SK-N-SH (cell line): ENCODE measurements at regions not wholly inside any gene's neighbourhood (a gene's known extent, or its start where the extent isn't known, plus 50 kb on each side); places are given as distances from the start of the nearest gene placed in this dataset.

ENCODE experiments used
- CHD2 ChIP-seq: fragments of 150-350 bp; IDR thresholded peaks from 2 replicates; pipeline ENCODE4 v1.6.1; 2018; ENCODE audit warnings: low read length; ENCODE audit not compliant: partially characterized antibody
- FOSL2 ChIP-seq: IDR thresholded peaks from 2 replicates; pipeline ENCODE4 v1.4.0; 2012; ENCODE audit warnings: low read depth, mild to moderate bottlenecking, moderate library complexity, borderline replicate concordance
- GABPA ChIP-seq: IDR thresholded peaks from 2 replicates; pipeline ENCODE4 v1.4.0; 2012; ENCODE audit warnings: low read depth, mild to moderate bottlenecking
- MEF2A ChIP-seq: IDR thresholded peaks from 2 replicates; pipeline ENCODE4 v1.4.0; 2012; ENCODE audit warnings: low read depth, borderline replicate concordance
- POLR2AphosphoS5 ChIP-seq: IDR thresholded peaks from 2 replicates; pipeline ENCODE4 v1.6.1; 2012; ENCODE audit warnings: low read depth, low read length
- RAD21 ChIP-seq: IDR thresholded peaks from 2 replicates; pipeline ENCODE4 v1.6.1; 2012; ENCODE audit warnings: mild to moderate bottlenecking, low read length
- RCOR1 ChIP-seq: fragments of 150-350 bp; IDR thresholded peaks from 2 replicates; pipeline ENCODE4 v1.6.1; 2017; ENCODE audit warnings: antibody characterized with exemption, low read length
- RFX5 ChIP-seq: IDR thresholded peaks from 2 replicates; pipeline ENCODE4 v1.6.1; 2012; ENCODE audit warnings: mild to moderate bottlenecking, improper control_type of control experiment, low read length
- YY1 ChIP-seq: IDR thresholded peaks from 2 replicates; pipeline ENCODE4 v1.4.0; 2012; ENCODE audit warnings: low read depth, mild to moderate bottlenecking
- TF ChIP-seq, protein P1 (sequence below): fragments of 200-600 bp; sonication (generic); IDR thresholded peaks from 2 replicates; pipeline ENCODE4 v1.6.1; 2017; ENCODE audit warnings: antibody characterized with exemption, mild to moderate bottlenecking, moderate library complexity

GRCh38 chr4:135594521-135594920 is 1392.9 kb upstream of the PABPC4L start:
- TF ChIP-seq, protein P1, sequence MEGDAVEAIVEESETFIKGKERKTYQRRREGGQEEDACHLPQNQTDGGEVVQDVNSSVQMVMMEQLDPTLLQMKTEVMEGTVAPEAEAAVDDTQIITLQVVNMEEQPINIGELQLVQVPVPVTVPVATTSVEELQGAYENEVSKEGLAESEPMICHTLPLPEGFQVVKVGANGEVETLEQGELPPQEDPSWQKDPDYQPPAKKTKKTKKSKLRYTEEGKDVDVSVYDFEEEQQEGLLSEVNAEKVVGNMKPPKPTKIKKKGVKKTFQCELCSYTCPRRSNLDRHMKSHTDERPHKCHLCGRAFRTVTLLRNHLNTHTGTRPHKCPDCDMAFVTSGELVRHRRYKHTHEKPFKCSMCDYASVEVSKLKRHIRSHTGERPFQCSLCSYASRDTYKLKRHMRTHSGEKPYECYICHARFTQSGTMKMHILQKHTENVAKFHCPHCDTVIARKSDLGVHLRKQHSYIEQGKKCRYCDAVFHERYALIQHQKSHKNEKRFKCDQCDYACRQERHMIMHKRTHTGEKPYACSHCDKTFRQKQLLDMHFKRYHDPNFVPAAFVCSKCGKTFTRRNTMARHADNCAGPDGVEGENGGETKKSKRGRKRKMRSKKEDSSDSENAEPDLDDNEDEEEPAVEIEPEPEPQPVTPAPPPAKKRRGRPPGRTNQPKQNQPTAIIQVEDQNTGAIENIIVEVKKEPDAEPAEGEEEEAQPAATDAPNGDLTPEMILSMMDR, result no peak
- TF ChIP-seq POLR2AphosphoS5 (no peak), FOSL2 (no peak), YY1 (no peak), RAD21 (no peak), GABPA (no peak), RFX5 (no peak), RCOR1 (no peak), CHD2 (no peak), MEF2A (no peak)
